HAP-1 (cell line): ENCODE measurements at regions not wholly inside any gene's neighbourhood (a gene's known extent, or its start where the extent isn't known, plus 50 kb on each side); places are given as distances from the start of the nearest gene placed in this dataset.

ENCODE experiments used
- DNase-seq, 2 experiments: peaks; one replicate each; pipeline ENCODE4 v3.0.0-alpha.2; 2016 to 2020; ENCODE audit warnings: low spot score in 2 of 2
- H3K27me3 ChIP-seq: fragments of 250-450 bp; sonication (Bioruptor Pico); 2 replicates; pipeline ENCODE4 v1.5.1; 2020; ENCODE audit warnings: low read depth, mild to moderate bottlenecking, moderate library complexity
- H3K36me3 ChIP-seq: fragments of 250-450 bp; sonication (Bioruptor Pico); replicated peaks from 2 replicates; pipeline ENCODE4 v1.5.1; 2020; ENCODE audit warnings: mild to moderate bottlenecking
- H3K4me1 ChIP-seq: fragments of 250-450 bp; sonication (Bioruptor Pico); 2 replicates; pipeline ENCODE4 v1.5.1; 2020; ENCODE audit warnings: mild to moderate bottlenecking
- H3K4me3 ChIP-seq: fragments of 250-450 bp; sonication (Bioruptor Pico); 2 replicates; pipeline ENCODE4 v1.5.1; 2020; ENCODE audit warnings: mild to moderate bottlenecking, moderate library complexity
- H3K9me3 ChIP-seq: fragments of 250-450 bp; sonication (Bioruptor Pico); 2 replicates; pipeline ENCODE4 v1.5.1; 2020; ENCODE audit warnings: mild to moderate bottlenecking, moderate library complexity
- in situ Hi-C: fragments of 300-500 bp; cut with MboI; formaldehyde crosslinking; loops from 3 replicates; pipeline ENCODE4 v1.14.3; 2020; ENCODE audit warnings: low sequenced_read_pairs, inconsistent platforms, mixed read lengths

DNA sequence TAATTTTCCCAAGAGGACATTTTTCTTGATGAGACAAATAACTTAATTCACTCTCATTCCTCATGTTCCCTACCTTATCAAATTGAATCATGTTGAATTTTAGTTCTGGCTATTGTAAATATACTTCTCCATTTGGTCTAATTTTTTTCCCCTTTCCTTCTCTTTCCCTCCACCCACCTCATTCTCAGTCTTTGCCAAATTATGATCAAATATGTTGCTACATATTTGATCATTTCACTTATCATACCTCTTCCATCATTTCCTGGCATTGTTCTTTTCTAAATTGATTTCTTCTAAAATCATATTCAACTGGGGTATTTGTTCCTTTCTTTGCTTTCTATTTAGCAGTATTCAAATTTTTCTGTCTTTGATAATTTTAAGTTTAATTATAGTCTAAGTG is 52.3 kb downstream of the HDGFL1 start:
- Histone ChIP-seq H3K36me3 (peaks cover 4% of the 10 kb centered on the region), H3K27me3 (no peaks in the 10 kb centered on the region), H3K4me3 (no peak overlapping the region), H3K9me3 (no peaks in the 10 kb centered on the region), H3K4me1 (peaks cover 34% of the 10 kb centered on the region)
- in situ Hi-C loops, result no loop called here
- DNase-seq, result no peak

DNA sequence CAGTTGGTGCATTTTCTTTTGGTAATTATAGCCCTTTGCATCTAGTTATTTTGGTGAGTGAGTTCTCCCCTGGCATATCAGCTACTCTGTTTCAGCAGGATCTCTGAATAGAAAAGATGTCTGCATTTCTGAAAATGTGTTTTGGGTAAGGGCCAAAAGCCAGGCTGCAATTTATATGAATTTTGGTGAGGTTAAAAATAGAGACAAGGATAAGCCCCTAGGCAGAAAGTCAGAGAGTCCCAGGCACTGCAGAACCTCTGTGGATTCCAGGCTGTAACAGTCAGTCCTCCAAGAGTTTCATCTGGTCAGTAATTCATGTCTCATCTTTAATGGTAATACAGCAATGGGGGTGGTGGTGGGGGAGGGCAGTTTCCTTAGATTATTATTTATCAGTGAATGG is 53.0 kb downstream of the HDGFL1 start:
- no peaks in the 10 kb centered on the region for H3K27me3 ChIP-seq
- H3K4me3 ChIP-seq, result no peak overlapping the region
- H3K36me3 ChIP-seq, result peaks cover 4% of the 10 kb centered on the region
- in situ Hi-C loops, result no loop called here
- H3K4me1 ChIP-seq, result peaks cover 34% of the 10 kb centered on the region
- no peaks in the 10 kb centered on the region for H3K9me3 ChIP-seq
- DNase-seq, result peak; percentile 28

DNA sequence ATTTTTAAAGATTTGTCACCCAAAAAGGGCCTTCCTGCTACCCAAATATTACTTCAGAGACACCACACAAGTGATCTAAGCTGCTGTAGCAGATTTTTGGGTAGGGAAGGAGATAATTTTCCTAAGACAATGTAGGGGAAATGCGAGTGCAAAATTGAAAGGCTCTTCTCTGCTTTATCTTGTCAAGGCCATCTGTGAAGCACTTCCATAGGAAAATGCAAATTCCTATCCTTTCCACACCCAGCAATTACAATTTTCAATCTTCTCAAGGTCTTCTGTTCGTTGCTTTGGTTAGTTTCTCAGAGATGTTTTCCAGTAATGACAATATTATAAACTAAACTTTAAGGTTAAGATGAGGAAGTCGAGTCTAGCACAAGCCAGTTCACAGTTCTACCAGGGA is 53.4 kb downstream of the HDGFL1 start:
- in situ Hi-C loops, result no loop called here
- DNase-seq, result no peak
- H3K36me3 ChIP-seq, result peaks cover under 1% of the 10 kb centered on the region

DNA sequence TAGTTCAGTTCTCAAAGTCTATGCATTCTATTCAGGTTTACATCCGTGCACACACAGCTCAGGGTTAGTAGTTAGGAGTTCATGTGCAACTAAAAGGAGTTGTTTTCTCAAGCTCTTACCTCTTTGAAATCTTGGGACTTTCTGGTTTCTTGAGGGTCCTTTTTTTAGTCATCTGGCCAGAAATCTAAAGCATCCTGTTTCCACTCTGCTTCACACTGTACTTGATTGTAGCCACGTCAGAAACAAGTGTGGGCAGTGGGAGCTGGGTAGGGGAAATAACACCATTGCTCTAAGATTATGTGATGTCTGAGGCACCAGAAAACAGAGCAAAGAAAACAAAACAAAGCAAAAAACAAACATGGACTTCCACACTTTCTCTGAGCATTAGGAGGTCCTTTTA is 58.3 kb downstream of the HDGFL1 start:
- Histone ChIP-seq H3K36me3 (no peaks in the 10 kb centered on the region; the same call in 1 of the 2 replicates), H3K4me1 (peaks cover 29% of the 10 kb centered on the region), H3K9me3 (no peaks in the 10 kb centered on the region), H3K27me3 (no peaks in the 10 kb centered on the region), H3K4me3 (no peak overlapping the region)
- no peak for DNase-seq
- in situ Hi-C loops, result no loop called here

More for the DNA sequence above, 53.4 kb downstream of the HDGFL1 start:
- Histone ChIP-seq H3K9me3 (no peaks in the 10 kb centered on the region), H3K4me3 (no peak overlapping the region), H3K4me1 (peaks cover 34% of the 10 kb centered on the region), H3K27me3 (no peaks in the 10 kb centered on the region)

DNA sequence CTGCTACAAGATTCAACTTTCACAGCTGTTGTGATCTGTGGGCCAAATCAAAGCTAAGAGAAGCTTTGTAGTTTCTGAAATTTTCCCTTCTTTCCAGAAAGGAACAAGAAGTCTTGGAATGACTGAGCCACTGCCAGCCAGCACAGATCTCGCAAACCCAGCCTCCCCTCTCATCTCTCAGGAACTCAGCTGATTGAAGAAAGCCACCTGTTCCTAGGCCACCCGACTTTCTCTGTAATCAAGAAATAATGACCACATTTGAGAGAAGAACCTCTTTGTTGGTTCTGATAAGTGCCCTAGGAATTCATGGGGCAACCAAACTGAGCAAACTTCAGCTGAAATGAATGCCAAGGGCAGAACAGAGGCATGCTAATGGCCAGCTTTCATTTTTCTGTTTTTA is 61.7 kb downstream of the HDGFL1 start:
- Histone ChIP-seq H3K4me1 (peaks cover 6% of the 10 kb centered on the region), H3K36me3 (no peaks in the 10 kb centered on the region), H3K9me3 (no peaks in the 10 kb centered on the region), H3K27me3 (no peaks in the 10 kb centered on the region), H3K4me3 (no peak overlapping the region)
- DNase-seq, result no peak
- in situ Hi-C loops, result no loop called here

DNA sequence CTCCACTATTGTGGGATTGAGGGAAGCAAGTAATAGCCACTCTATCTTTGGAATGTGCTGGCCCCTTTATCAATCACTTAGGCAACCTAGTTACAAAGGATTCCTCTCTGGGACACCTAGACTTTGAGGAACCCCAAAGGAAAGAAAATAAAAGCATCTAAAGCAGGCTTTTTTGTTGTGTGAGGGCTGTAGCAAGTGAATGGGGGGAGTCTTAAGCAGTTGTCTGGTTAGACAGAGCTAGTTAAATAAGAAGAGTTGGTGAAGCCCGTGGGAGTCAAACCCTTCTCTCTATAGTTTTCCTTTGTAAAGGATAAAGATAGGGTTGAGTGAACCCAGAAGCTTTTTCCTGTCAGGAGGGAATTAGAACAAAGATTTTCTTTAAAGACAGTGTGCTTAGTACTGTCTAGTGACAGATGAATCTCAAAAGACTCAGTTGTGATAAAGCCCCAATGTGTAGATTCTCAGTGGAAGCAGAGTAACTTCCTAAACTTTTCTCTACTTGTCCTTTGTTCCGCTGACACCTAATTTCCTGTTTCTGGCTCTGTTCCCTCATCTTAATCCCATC is 63.3 kb downstream of the HDGFL1 start:
- no peak for DNase-seq
- Histone ChIP-seq H3K36me3 (no peaks in the 10 kb centered on the region), H3K4me1 (peaks cover 6% of the 10 kb centered on the region), H3K4me3 (no peak overlapping the region), H3K27me3 (no peaks in the 10 kb centered on the region), H3K9me3 (no peaks in the 10 kb centered on the region)
- in situ Hi-C loops, result no loop called here

DNA sequence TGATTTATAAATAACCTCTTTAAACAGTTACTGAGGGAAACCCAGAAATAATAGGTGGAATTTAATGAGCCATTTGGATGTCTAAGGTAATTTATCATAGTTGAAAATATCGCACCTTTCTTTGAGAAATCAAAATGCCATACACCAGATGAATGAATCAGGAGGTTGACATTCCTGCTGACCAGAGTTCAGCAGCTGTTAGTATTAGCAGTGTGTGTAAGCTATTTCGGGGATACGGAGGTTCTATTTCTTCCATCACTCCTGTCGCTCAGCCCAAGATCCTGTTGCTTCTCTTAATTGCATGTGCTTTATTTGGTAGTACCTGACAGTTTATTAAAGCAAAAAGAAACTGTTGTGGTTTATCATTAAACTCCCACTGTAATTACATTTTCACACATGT is 67.1 kb downstream of the HDGFL1 start:
- Histone ChIP-seq H3K9me3 (no peaks in the 10 kb centered on the region; the same call in 1 of the 2 replicates), H3K4me3 (no peak overlapping the region), H3K27me3 (no peaks in the 10 kb centered on the region), H3K4me1 (peaks cover 6% of the 10 kb centered on the region), H3K36me3 (no peaks in the 10 kb centered on the region)
- in situ Hi-C loops, result no loop called here
- no peak for DNase-seq

DNA sequence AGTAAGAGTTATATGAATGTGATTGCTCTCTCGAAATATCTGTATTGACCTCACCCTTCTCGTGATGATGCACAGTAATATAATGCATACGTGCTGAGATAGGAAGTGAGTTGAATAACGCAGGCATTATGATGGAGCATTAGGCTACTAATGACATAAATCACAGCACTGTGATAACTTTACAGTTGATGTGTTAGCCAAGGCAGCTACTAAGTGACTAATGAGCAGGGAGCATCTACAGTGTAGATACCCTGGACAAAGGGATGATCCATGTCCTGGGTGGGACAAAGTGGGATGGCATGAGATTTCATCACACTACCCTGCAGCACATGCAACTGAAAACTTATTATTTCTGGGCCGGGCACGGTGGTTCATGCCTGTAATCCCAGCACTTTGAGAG is 68.4 kb downstream of the HDGFL1 start:
- no peaks in the 10 kb centered on the region for H3K27me3 ChIP-seq
- no peak for DNase-seq
- no peaks in the 10 kb centered on the region for H3K36me3 ChIP-seq
- H3K9me3 ChIP-seq, result no peaks in the 10 kb centered on the region; the same call in 1 of the 2 replicates
- in situ Hi-C loops, result no loop called here
- H3K4me3 ChIP-seq, result no peak overlapping the region
- H3K4me1 ChIP-seq, result peaks cover under 1% of the 10 kb centered on the region

DNA sequence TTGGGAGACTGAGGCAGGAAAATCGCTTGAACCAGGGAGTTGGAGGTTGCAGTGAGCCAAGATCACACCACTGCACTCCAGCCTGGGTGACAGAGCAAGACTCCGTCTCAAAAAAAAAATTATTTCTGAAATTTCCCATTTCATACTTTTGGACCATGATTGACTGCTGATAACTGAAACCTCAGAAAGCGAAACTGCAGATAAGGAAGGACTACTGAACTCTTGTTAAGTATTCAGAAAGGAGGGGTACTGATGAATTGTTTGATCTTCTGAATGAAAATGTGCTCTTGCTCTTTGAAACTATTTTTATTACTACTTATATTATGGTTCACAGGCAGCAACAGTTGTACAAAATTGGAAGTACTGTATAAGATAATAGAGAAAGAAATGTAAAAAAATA is 69.0 kb downstream of the HDGFL1 start:
- in situ Hi-C loops, result no loop called here
- no peak overlapping the region for H3K4me3 ChIP-seq
- H3K4me1 ChIP-seq, result no peaks in the 10 kb centered on the region
- H3K27me3 ChIP-seq, result no peaks in the 10 kb centered on the region
- no peaks in the 10 kb centered on the region; the same call in 1 of the 2 replicates for H3K9me3 ChIP-seq
- no peak for DNase-seq
- H3K36me3 ChIP-seq, result no peaks in the 10 kb centered on the region

DNA sequence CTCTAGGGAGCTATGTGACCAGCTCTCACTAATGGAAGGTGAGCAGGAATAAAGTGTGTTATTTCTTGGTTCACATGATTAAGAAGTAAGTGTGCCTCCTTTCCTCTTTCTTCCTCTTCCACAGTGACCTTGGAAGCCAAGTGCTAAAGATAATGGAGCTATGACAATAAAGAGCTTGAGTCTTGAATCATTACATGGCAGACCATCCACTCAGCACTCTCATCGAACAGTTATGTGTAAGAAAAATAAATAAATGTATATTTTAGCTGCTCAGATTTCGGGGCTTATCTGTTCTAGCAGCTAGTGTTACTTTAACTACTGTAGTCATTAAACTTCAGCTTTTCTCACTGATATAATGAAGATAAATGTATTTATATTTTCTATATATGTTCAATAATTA is 72.9 kb downstream of the HDGFL1 start:
- Histone ChIP-seq H3K9me3 (no peaks in the 10 kb centered on the region; the same call in 1 of the 2 replicates), H3K4me3 (no peak overlapping the region), H3K36me3 (no peaks in the 10 kb centered on the region), H3K27me3 (no peaks in the 10 kb centered on the region), H3K4me1 (no peaks in the 10 kb centered on the region)
- in situ Hi-C loops, result no loop called here
- DNase-seq, result no peak

DNA sequence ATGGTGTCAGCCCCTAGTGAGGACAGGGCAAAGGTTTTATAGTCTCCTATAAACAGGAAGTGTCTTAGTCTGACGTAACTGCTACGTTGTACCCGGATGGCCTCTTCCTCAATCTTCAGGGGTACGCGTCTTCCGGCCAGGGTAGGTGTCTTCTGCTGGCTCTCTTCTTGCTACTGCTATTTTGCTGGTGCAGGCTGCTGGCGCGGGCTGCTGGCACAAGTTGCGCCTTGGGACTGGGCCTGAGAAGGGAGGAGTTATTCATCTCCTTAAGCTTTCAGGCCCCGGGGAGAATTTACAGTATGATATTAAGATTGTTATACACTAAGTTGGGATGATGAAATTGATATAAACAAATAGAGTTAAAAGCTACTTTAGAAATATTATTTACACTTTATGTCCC is 74.4 kb downstream of the HDGFL1 start:
- Histone ChIP-seq H3K4me1 (no peaks in the 10 kb centered on the region), H3K4me3 (no peak overlapping the region), H3K27me3 (no peaks in the 10 kb centered on the region), H3K36me3 (no peaks in the 10 kb centered on the region), H3K9me3 (no peaks in the 10 kb centered on the region; the same call in 1 of the 2 replicates)
- no peak for DNase-seq
- in situ Hi-C loops, result no loop called here

DNA sequence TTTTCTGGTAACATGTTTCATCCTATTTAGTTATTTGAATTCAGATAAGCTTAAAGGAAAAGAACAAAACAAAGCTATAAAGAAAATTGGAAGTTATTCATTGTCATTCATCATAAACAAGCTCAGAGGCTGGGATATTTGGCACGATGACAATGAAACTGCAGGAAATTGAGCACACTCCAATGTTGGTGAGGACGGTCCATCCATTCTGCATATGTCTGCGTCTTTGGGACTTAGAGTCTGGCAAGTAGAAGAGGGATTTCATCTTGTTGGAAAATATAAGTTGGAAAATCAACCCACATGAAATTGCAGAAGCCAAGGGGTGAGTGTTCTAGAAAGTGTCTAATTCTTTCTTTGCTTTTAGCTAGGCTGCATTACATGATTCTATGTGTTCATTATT is 78.4 kb downstream of the HDGFL1 start:
- in situ Hi-C loops, result no loop called here
- no peaks in the 10 kb centered on the region for H3K4me1 ChIP-seq

DNA sequence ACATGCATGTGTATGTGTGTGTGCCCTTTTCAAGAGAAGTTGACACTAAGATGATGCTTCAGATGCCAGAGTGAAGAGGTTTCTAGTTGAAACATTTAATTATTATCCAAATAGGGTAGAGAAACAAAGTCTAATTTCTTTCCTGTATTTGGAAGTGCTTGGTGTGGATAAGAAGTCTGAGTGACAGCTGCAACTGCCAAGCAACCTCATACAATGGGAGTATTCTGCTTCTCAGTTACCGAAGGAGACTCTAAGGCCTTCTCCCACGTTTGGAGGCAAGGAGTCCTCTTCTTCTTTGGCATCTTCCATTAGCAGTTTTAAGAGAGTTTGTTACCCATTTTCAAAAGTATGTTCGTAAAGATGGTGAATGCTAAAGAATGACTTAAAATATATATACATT is 82.4 kb downstream of the HDGFL1 start:
- Histone ChIP-seq H3K27me3 (no peaks in the 10 kb centered on the region), H3K4me1 (peaks cover 14% of the 10 kb centered on the region), H3K36me3 (no peaks in the 10 kb centered on the region), H3K4me3 (no peak overlapping the region), H3K9me3 (no peaks in the 10 kb centered on the region; the same call in 1 of the 2 replicates)
- DNase-seq, result no peak
- in situ Hi-C loops, result no loop called here

More for the DNA sequence above, 78.4 kb downstream of the HDGFL1 start:
- H3K9me3 ChIP-seq, result no peaks in the 10 kb centered on the region
- H3K36me3 ChIP-seq, result no peaks in the 10 kb centered on the region
- no peaks in the 10 kb centered on the region for H3K27me3 ChIP-seq
- no peak for DNase-seq
- no peak overlapping the region for H3K4me3 ChIP-seq

DNA sequence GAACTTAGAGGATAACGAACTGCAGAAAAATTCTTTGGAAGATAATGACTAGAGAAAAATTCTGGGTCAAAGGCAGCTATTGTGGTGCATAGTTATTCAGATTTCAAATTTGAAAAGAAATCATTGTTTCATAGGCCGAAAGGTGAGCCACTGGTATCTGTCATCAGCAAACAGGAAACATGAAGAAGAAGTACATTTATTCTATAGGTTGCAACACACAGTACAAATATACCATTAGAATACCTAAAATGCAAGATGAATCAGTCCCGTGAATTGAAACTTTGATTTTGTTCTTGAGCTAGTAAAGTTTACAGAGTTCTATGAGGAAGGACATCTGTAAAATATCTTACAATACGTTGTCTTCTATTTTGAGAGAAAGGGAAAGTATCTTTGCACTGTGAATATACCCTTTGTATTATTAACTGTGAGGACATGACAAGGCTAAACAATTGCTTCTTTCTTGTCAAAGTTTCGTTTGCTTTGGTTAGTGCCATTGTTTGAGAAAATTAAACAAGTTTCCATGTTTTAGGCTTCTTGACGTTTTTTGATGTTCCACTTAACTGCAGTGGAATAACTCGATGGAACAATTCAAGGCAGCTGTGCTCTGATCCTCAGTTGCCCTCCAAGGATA is 84.7 kb downstream of the HDGFL1 start:
- Histone ChIP-seq H3K4me1 (peaks cover 26% of the 10 kb centered on the region), H3K27me3 (no peaks in the 10 kb centered on the region), H3K4me3 (no peak overlapping the region), H3K9me3 (no peaks in the 10 kb centered on the region; the same call in 1 of the 2 replicates), H3K36me3 (no peaks in the 10 kb centered on the region)
- DNase-seq, result peak in 1 of 2 experiments; percentile 39
- in situ Hi-C loops, result no loop called here
